Kasumi-1 (cell line): ENCODE measurements at regions not wholly inside any gene's neighbourhood (a gene's known extent, or its start where the extent isn't known, plus 50 kb on each side); places are given as distances from the start of the nearest gene placed in this dataset.

ENCODE experiments used
- DNase-seq, 2 experiments: peaks; one replicate each; lab custom pipeline; 2025; lab: John Stamatoyannopoulos, UW

- DNase-seq = peak; percentile 40 to 50
Measured at GRCh38 chr17:56009795-56010651, 143.3 kb upstream of the ANKFN1 start.

GRCh38 chr17:56011406-56012131, 141.7 kb upstream of the ANKFN1 start:
- DNase-seq = no peak

GRCh38 chr17:56018211-56018610, 135.1 kb upstream of the ANKFN1 start:
- no peak for DNase-seq

DNA sequence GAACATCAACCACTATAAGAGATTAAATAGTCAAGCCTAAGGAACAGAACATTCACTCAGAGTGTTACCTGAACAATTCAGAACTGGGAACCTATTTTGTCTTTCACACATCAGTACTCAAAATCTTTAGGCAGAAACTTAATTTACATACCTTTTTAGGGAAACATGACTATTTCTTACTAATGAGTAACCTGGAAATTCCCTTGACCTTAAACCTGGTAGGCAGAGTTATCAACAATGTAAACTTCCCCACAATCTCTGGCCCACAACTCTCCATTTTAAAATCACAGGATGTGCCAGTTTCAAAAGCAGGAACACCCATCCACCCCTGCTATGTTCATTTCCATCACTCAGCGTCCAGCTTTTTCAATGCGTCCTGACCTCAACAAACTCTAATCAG, 132.9 kb upstream of the ANKFN1 start:
- DNase-seq = no peak

- DNase-seq = no peak
Measured at GRCh38 chr17:56021681-56022190, 131.5 kb upstream of the ANKFN1 start.

- no peak for DNase-seq
Measured at GRCh38 chr17:56023851-56024250, 129.4 kb upstream of the ANKFN1 start.

DNA sequence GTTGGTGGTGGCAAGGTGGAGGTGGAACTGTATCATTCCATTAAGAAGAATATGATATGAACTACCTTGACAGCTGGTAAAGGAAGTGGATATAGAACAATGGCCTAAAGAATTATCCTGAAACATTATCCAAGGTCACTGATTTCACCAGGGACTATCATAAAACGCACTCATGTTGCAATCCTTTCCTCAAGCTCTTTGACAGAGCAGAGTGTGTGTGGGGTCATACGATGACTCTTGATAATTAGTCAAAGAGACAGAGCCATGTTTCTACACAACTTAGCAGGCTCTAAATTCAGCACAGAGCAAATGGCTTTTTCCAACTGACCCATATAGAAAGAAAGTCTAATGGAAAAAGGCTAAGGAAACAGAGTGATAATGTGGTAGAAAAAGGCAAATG, 126.4 kb upstream of the ANKFN1 start:
- DNase-seq = no peak

- no peak for DNase-seq
Measured at GRCh38 chr17:56028837-56029236, 124.4 kb upstream of the ANKFN1 start.

DNA sequence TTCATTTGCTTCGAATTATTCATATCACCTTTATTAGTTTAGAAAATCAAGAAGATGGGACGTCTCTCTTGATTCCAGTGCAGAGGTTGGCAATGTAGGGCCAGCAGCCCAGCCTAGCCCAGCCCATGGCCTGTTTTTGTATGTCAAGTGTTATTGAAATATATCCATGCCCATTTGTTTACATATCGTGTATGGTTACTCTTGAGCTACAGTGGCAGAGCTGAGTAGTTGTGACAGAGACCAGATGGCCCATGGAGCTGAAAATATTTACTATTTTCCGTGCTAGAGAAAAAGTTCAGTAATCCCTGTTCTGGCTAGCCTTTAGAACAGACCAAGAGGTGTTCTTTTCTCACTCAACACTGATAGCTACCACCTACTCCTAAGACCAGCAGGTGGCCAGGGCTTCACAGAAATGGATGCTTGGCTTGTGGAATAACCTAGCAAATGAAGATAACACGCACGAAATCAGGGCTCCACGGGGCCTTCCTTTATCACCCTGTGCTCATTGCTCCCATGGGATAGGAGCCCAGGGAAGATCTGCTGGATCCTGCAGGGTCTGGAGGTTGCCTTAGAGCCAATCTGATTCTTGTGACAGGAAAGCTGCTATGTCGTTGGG, 123.2 kb upstream of the ANKFN1 start:
- no peak for DNase-seq

DNA sequence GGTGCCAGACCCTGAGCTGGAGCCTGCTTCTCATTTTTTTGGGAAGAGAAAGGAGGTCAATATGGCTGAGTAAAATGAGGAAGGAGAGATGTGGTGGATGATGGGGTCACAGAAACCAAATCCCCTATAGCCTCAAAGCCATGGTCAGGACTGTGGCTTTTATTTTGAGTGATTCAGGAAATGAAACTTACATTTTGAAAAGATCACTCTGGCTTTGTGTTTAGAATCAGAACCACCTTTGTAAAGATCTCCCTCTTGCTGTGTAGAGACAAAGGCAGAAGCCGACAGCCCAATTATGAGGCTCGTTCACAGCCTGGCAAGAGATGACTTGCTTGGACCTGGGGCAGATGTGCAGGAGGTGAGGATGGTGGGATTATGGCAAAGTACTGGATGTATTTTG, 121.6 kb upstream of the ANKFN1 start:
- DNase-seq = no peak

GRCh38 chr17:56034197-56034635, 119.1 kb upstream of the ANKFN1 start:
- no peak for DNase-seq

GRCh38 chr17:56038131-56038530, 115.1 kb upstream of the ANKFN1 start:
- no peak for DNase-seq

GRCh38 chr17:56045872-56046271, 107.4 kb upstream of the ANKFN1 start:
- no peak for DNase-seq

GRCh38 chr17:56047331-56047730, 105.9 kb upstream of the ANKFN1 start:
- no peak for DNase-seq

DNA sequence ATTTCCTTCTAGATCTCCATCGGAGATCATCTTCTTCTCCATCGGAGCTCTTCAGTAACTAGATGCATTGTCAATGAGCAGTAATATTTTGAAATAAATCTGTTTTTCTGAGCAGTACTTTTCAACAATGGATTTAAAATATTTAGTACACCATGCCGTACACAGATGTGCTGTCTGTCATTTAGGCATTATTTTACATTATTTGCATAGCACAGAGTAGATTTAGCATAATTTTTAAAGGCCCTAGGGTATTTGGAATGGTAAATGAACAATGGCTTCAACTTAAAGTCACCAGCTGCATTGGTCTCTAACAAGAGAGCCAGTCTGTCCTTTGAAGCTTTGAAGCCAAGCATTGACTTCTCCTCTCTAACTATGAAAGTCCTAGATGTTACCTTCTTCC, 95.4 kb upstream of the ANKFN1 start:
- DNase-seq = no peak

GRCh38 chr17:56064506-56064905, 88.8 kb upstream of the ANKFN1 start:
- DNase-seq = no peak

DNA sequence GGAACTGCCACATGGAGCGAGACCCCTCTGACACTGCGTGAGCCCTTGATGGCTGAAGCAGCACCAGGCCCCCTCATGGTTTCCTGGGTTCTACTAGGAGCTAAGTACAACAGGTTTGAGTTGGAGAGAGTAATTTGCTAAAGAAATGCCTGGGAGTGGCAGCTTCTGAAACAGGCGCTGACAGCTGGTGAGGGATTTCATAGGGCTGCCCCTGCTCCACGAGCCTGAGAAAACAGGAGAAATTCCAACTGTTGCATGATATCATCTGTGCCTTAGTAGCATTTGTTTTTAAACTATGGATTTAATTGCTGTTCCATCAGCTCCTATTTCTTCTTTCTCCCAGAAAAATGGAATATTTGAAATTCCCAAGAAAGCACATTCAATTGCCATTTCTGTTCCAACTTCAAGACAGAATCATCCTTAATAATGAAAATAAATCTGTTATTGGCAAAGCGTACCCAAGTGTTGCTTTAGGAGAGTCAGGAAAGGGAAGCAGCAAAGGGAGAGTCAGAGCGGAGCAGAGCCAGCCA, 78.8 kb upstream of the ANKFN1 start:
- no peak for DNase-seq

DNA sequence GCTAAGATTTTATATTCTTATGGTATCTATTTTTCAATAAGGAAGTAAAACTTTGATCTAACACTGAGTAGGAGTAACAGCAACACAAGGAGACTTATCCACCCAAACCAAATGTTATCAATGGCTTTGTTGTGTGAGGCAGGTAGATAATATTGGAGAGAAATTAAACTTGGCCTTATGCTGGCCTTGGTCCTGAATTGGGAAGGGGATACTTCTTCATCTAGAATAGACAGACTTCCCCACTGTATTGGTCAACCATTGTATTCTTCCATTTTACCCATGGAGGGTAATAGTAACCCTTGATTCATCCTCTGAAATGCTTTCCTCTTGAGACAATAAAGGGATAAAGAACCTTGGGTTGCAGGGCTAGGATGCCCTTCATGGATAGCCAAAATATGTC, 76.3 kb upstream of the ANKFN1 start:
- no peak for DNase-seq

GRCh38 chr17:56083475-56083874, 69.8 kb upstream of the ANKFN1 start:
- DNase-seq = no peak

- DNase-seq = no peak
Measured at GRCh38 chr17:56085576-56086267, 67.6 kb upstream of the ANKFN1 start.

- DNase-seq = no peak
Measured at GRCh38 chr17:56087199-56087598, 66.1 kb upstream of the ANKFN1 start.
